Right lobe of liver (tissue), 6 donors: ENCODE measurements at regions not wholly inside any gene's neighbourhood (a gene's known extent, or its start where the extent isn't known, plus 50 kb on each side); places are given as distances from the start of the nearest gene placed in this dataset.

Experiments used
- ATAC-seq, 4 donors: fragments of 200-7000 bp; cut with Tn5 transposase; one replicate each; pipeline ENCODE4 v1.9.1; 2020; ENCODE audit warnings: mild to moderate bottlenecking in 4 of 4, moderate library complexity in 4 of 4
- DNase-seq, 3 donors: peaks; one replicate each; pipeline ENCODE4 v3.0.0-alpha.2; 2020
- H3K27ac ChIP-seq, 3 donors: fragments of 200-600 bp; one replicate each; pipeline ENCODE4 v1.8.0; 2022
- H3K27me3 ChIP-seq, 2 donors: fragments of 200-600 bp; one replicate each; pipeline ENCODE4 v1.8.0; 2022
- H3K36me3 ChIP-seq, 4 donors: fragments of 200-600 bp; sonication (generic) in 1 of 4; one replicate each; pipeline versions ENCODE4 v1.5.1 to v1.8.0; 2017 to 2022; ENCODE audit warnings: control low read depth in 1 of 4
- H3K4me1 ChIP-seq, 4 donors: fragments of 200-600 bp; sonication (generic) in 1 of 4; one replicate each; pipeline versions ENCODE4 v1.5.1 to v1.8.0; 2017 to 2022; ENCODE audit warnings: control low read depth in 1 of 4
- H3K4me3 ChIP-seq, 3 donors: fragments of 200-600 bp; one replicate each; pipeline ENCODE4 v1.8.0; 2022
- H3K9me3 ChIP-seq, 4 donors: fragments of 200-600 bp; sonication (generic) in 1 of 4; one replicate each; pipeline versions ENCODE4 v1.5.1 to v1.8.0; 2017 to 2022; ENCODE audit warnings: control low read depth in 1 of 4
- CTCF ChIP-seq, 4 donors: fragments of 200-600 bp in 3 of 4; fragments of 450-650 bp in 1 of 4; IDR thresholded peaks; one replicate each; pipeline versions ENCODE4 v1.5.1 to v1.8.0; 2016 to 2022; ENCODE audit warnings: antibody characterized with exemption in 4 of 4, mild to moderate bottlenecking in 2 of 4
- POLR2A ChIP-seq: fragments of 450-650 bp; IDR thresholded peaks from one replicate; pipeline ENCODE4 v1.6.1; 2017; ENCODE audit warnings: antibody characterized with exemption, mild to moderate bottlenecking
- WGBS: methylation state at CpG from one replicate; pipeline ENCODE4 v1.1.6; 2018; ENCODE audit warnings: low coverage, low lambda C conversion rate; ENCODE audit not compliant: insufficient coverage; ENCODE audit errors: missing lambda C conversion rate; 5-methylcytosine and 5-hydroxymethylcytosine counted together
- intact Hi-C, 2 donors: fragments of 100-400 bp; cut with DNase I; formaldehyde crosslinking; loops; one replicate each; pipeline versions ENCODE4 v1.11.2 to v1.14.1; 2022
- donor health status: DM: no; HTN: yes; CAD: no.
- donor health status: DM: no; HTN: no; CAD: no.
- donor health status: DM: no; HTN: no; CAD: no.
- donor health status: DM: no; HTN: yes; CAD: no.
- donor health status: DM: no; HTN: yes; CAD: no.

- H3K4me3 ChIP-seq = no peak overlapping the region
- H3K9me3 ChIP-seq = no peaks in the 10 kb centered on the region
- intact Hi-C loops = no loop called here
- H3K36me3 ChIP-seq = no peaks in the 10 kb centered on the region
- no peaks in the 10 kb centered on the region for H3K27me3 ChIP-seq
- no peak overlapping the region for H3K27ac ChIP-seq
- 51% methylated on average over 5 of the region's 5 CpGs for WGBS
- no peak for TF ChIP-seq POLR2A
- no peak for TF ChIP-seq CTCF (IDR thresholded peaks at IDR 0.05)
- ATAC-seq = no peak
- no peaks in the 10 kb centered on the region for H3K4me1 ChIP-seq
- no peak for DNase-seq
Measured at GRCh38 chr6:68473433-68474210, 161.5 kb upstream of the ADGRB3 start.

GRCh38 chr6:68468244-68468884 is 166.7 kb upstream of the ADGRB3 start:
- Histone ChIP-seq H3K4me3 (no peak overlapping the region), H3K27me3 (no peaks in the 10 kb centered on the region), H3K4me1 (no peaks in the 10 kb centered on the region), H3K27ac (no peak overlapping the region), H3K36me3 (no peaks in the 10 kb centered on the region), H3K9me3 (no peaks in the 10 kb centered on the region)
- TF ChIP-seq CTCF (IDR thresholded peaks at IDR 0.05) = no peak
- TF ChIP-seq POLR2A = no peak
- WGBS = 17% methylated on average over 4 of the region's 4 CpGs
- no peak for DNase-seq
- intact Hi-C loops = no loop called here
- no peak for ATAC-seq

GRCh38 chr6:68458447-68458846 is 176.6 kb upstream of the ADGRB3 start:
- no peaks in the 10 kb centered on the region for H3K9me3 ChIP-seq
- H3K4me3 ChIP-seq = no peak overlapping the region
- H3K27me3 ChIP-seq = peaks cover 0 to 4% of the 10 kb centered on the region in 2 donors
- ATAC-seq = no peak
- no peak for DNase-seq
- intact Hi-C loops = no loop called here
- H3K27ac ChIP-seq = no peak overlapping the region
- 63% methylated on average over 3 of the region's 3 CpGs for WGBS
- no peak for TF ChIP-seq CTCF (IDR thresholded peaks at IDR 0.05)
- no peak for TF ChIP-seq POLR2A
- no peaks in the 10 kb centered on the region for H3K36me3 ChIP-seq
- no peaks in the 10 kb centered on the region for H3K4me1 ChIP-seq

GRCh38 chr6:68447112-68447511 is 188.0 kb upstream of the ADGRB3 start:
- no peak overlapping the region for H3K4me3 ChIP-seq
- WGBS = 38% methylated on average over 4 of the region's 4 CpGs
- H3K27ac ChIP-seq = no peak overlapping the region
- ATAC-seq (no peak), DNase-seq (no peak)
- intact Hi-C loops = no loop called here
- H3K4me1 ChIP-seq = no peaks in the 10 kb centered on the region
- no peaks in the 10 kb centered on the region for H3K9me3 ChIP-seq
- no peaks in the 10 kb centered on the region for H3K27me3 ChIP-seq
- no peak for TF ChIP-seq CTCF (IDR thresholded peaks at IDR 0.05)
- no peak for TF ChIP-seq POLR2A
- no peaks in the 10 kb centered on the region for H3K36me3 ChIP-seq
